WTC11 (cell line): ENCODE measurements at regions not wholly inside any gene's neighbourhood (a gene's known extent, or its start where the extent isn't known, plus 50 kb on each side); places are given as distances from the start of the nearest gene placed in this dataset.

Experiments used
- ATAC-seq: fragments of 200-7000 bp; cut with Tn5 transposase; 2 replicates; pipeline ENCODE4 v1.10.0; 2021; ENCODE audit warnings: mild to moderate bottlenecking, moderate library complexity
- CTCF ChIA-PET: fragments of 300-600 bp; sonication (Branson Sonifier 250); formaldehyde crosslinking; loops from one replicate; lab custom pipeline; 2021; ENCODE audit warnings: antibody characterized with exemption; lab: Charles Lee
- POLR2A ChIA-PET: fragments of 350-600 bp; sonication (Branson Sonifier 250); formaldehyde crosslinking; loops from one replicate; lab custom pipeline; 2021; ENCODE audit warnings: antibody characterized with exemption; lab: Charles Lee
- DNase-seq: peaks from one replicate; pipeline ENCODE4 v3.0.0; 2021; ENCODE audit warnings: low spot score
- H3K27ac Mint-ChIP-seq: 2 replicates; pipeline ENCODE4 v1.8.0; 2021; ENCODE audit warnings: mixed read lengths
- H3K27me3 Mint-ChIP-seq: 2 replicates; pipeline ENCODE4 v1.8.0; 2021; ENCODE audit warnings: low read depth, mild to moderate bottlenecking, moderate library complexity, mixed read lengths
- H3K36me3 Mint-ChIP-seq: 2 replicates; pipeline ENCODE4 v1.8.0; 2021; ENCODE audit warnings: mixed read lengths
- H3K4me1 Mint-ChIP-seq: 2 replicates; pipeline ENCODE4 v1.8.0; 2022; ENCODE audit warnings: mixed read lengths
- H3K4me3 Mint-ChIP-seq: 2 replicates; pipeline ENCODE4 v1.8.0; 2021; ENCODE audit warnings: mild to moderate bottlenecking, moderate library complexity, mixed read lengths
- H3K9me3 Mint-ChIP-seq: 2 replicates; pipeline ENCODE4 v1.8.0; 2021; ENCODE audit warnings: mixed read lengths
- ARID4B ChIP-seq: sonication (generic); formaldehyde crosslinking; IDR thresholded peaks from 2 replicates; pipeline ENCODE4 v1.8.0; 2023; ENCODE audit warnings: missing genetic modification reagents, mild to moderate bottlenecking, borderline replicate concordance
- CBFB ChIP-seq: sonication (generic); formaldehyde crosslinking; IDR thresholded peaks from 2 replicates; pipeline ENCODE4 v1.8.1; 2022; ENCODE audit warnings: mild to moderate bottlenecking, low read depth, missing genetic modification reagents
- CDX4 ChIP-seq: fragments of 250-450 bp; sonication (Bioruptor Pico); IDR thresholded peaks from 2 replicates; pipeline ENCODE4 v1.9.0; 2021; ENCODE audit warnings: moderate library complexity, mild to moderate bottlenecking, inconsistent platforms, borderline replicate concordance
- E2F5 ChIP-seq: sonication (generic); formaldehyde crosslinking; IDR thresholded peaks from 2 replicates; pipeline ENCODE4 v1.8.1; 2022; ENCODE audit warnings: mild to moderate bottlenecking, moderate library complexity, missing genetic modification reagents
- ERG ChIP-seq: fragments of 250-450 bp; sonication (Bioruptor Pico); IDR thresholded peaks from 2 replicates; pipeline ENCODE4 v1.8.0; 2021; ENCODE audit warnings: mild to moderate bottlenecking
- ESRRA ChIP-seq: sonication (generic); formaldehyde crosslinking; IDR thresholded peaks from 2 replicates; pipeline ENCODE4 v1.8.1; 2022; ENCODE audit warnings: mild to moderate bottlenecking, missing genetic modification reagents, borderline replicate concordance
- ETV6 ChIP-seq: sonication (generic); formaldehyde crosslinking; IDR thresholded peaks from 2 replicates; pipeline ENCODE4 v1.8.1; 2022; ENCODE audit warnings: mild to moderate bottlenecking, missing genetic modification reagents
- FOXJ3 ChIP-seq: sonication (generic); formaldehyde crosslinking; IDR thresholded peaks from 2 replicates; pipeline ENCODE4 v1.9.0; 2021; ENCODE audit warnings: missing genetic modification reagents, mild to moderate bottlenecking, borderline replicate concordance
- GRHL2 ChIP-seq: fragments of 250-450 bp; sonication (Bioruptor Pico); IDR thresholded peaks from 2 replicates; pipeline ENCODE4 v1.8.0; 2022; ENCODE audit warnings: mild to moderate bottlenecking, moderate library complexity; ENCODE audit not compliant: insufficient replicate concordance, severe bottlenecking
- GTF2I ChIP-seq: fragments of 250-450 bp; sonication (Bioruptor Pico); conservative IDR thresholded peaks from 2 replicates; pipeline ENCODE4 v1.4.0; 2021; ENCODE audit warnings: mild to moderate bottlenecking
- IRF2 ChIP-seq: sonication (generic); formaldehyde crosslinking; IDR thresholded peaks from 2 replicates; pipeline ENCODE4 v1.8.0; 2022; ENCODE audit warnings: low read depth, missing genetic modification reagents, borderline replicate concordance
- JUN ChIP-seq: sonication (generic); formaldehyde crosslinking; IDR thresholded peaks from 2 replicates; pipeline ENCODE4 v1.8.0; 2023; ENCODE audit warnings: mild to moderate bottlenecking, missing genetic modification reagents
- MLX ChIP-seq: sonication (generic); formaldehyde crosslinking; IDR thresholded peaks from 2 replicates; pipeline ENCODE4 v1.8.1; 2023; ENCODE audit warnings: mild to moderate bottlenecking, missing genetic modification reagents, moderate library complexity
- MXD4 ChIP-seq: fragments of 250-450 bp; sonication (Bioruptor Pico); IDR thresholded peaks from 2 replicates; pipeline ENCODE4 v1.8.0; 2021; ENCODE audit warnings: mild to moderate bottlenecking, moderate library complexity, borderline replicate concordance
- NFE2L1 ChIP-seq: sonication (generic); formaldehyde crosslinking; IDR thresholded peaks from 2 replicates; pipeline ENCODE4 v1.8.1; 2023; ENCODE audit warnings: missing genetic modification reagents
- NFYB ChIP-seq: sonication (generic); formaldehyde crosslinking; conservative IDR thresholded peaks from 2 replicates; pipeline ENCODE4 v1.8.0; 2022; ENCODE audit warnings: low read depth, missing genetic modification reagents
- RELA ChIP-seq: sonication (generic); formaldehyde crosslinking; IDR thresholded peaks from 2 replicates; pipeline ENCODE4 v1.8.1; 2022; ENCODE audit warnings: missing genetic modification reagents, mild to moderate bottlenecking, borderline replicate concordance
- SMAD3 ChIP-seq: sonication (generic); formaldehyde crosslinking; IDR thresholded peaks from 2 replicates; pipeline ENCODE4 v1.8.0; 2022; ENCODE audit warnings: missing genetic modification reagents, mild to moderate bottlenecking, borderline replicate concordance
- TCF7 ChIP-seq: sonication (generic); formaldehyde crosslinking; IDR thresholded peaks from 2 replicates; pipeline ENCODE4 v1.8.0; 2022; ENCODE audit warnings: mild to moderate bottlenecking, low read depth, missing genetic modification reagents, moderate library complexity
- TEAD4 ChIP-seq: sonication (generic); formaldehyde crosslinking; IDR thresholded peaks from 2 replicates; pipeline ENCODE4 v1.8.0; 2022; ENCODE audit warnings: mild to moderate bottlenecking, missing genetic modification reagents
- ZNF219 ChIP-seq: sonication (generic); formaldehyde crosslinking; IDR thresholded peaks from 2 replicates; pipeline ENCODE4 v1.8.0; 2023; ENCODE audit warnings: missing genetic modification reagents, mild to moderate bottlenecking, borderline replicate concordance
- ZNF416 ChIP-seq: fragments of 250-450 bp; sonication (Bioruptor Pico); IDR thresholded peaks from 2 replicates; pipeline ENCODE4 v1.9.0; 2021; ENCODE audit warnings: mild to moderate bottlenecking, inconsistent platforms
- ZNF425 ChIP-seq: fragments of 250-450 bp; sonication (Bioruptor Pico); conservative IDR thresholded peaks from 2 replicates; pipeline ENCODE4 v1.9.0; 2021; ENCODE audit warnings: mild to moderate bottlenecking

GRCh38 chr4:62162606-62163005 is 962.5 kb downstream of the ADGRL3 start (continued):
- no peak for TF ChIP-seq ZNF219 (CRISPR knock-in tag)

- ChIA-PET POLR2A (no interaction called here), CTCF (no interaction called here)
- no peaks in the 10 kb centered on the region for H3K27me3 Mint-ChIP-seq
- H3K36me3 Mint-ChIP-seq, result peaks cover 11% of the 10 kb centered on the region
- DNase-seq (no peak), ATAC-seq (no peak)
- no peak overlapping the region for H3K4me3 Mint-ChIP-seq
- H3K27ac Mint-ChIP-seq, result no peak overlapping the region
- H3K4me1 Mint-ChIP-seq, result peaks cover 11% of the 10 kb centered on the region
- no peak for TF ChIP-seq TEAD4 (CRISPR knock-in tag)
- TF ChIP-seq ERG (CRISPR knock-in tag), result no peak
- TF ChIP-seq JUN (CRISPR knock-in tag), result no peak
- no peak for TF ChIP-seq IRF2
- TF ChIP-seq FOXJ3 (CRISPR knock-in tag), result no peak
- no peak for TF ChIP-seq SMAD3 (CRISPR knock-in tag)
- TF ChIP-seq ARID4B (CRISPR knock-in tag), result no peak
- TF ChIP-seq GRHL2 (CRISPR knock-in tag), result no peak
- TF ChIP-seq ZNF425 (CRISPR knock-in tag), result no peak
- TF ChIP-seq CDX4, result no peak
- TF ChIP-seq TCF7 (CRISPR knock-in tag), result no peak
- H3K9me3 Mint-ChIP-seq, result peaks cover 33% of the 10 kb centered on the region
Measured at GRCh38 chr4:62161446-62161845, 961.3 kb downstream of the ADGRL3 start.

GRCh38 chr4:62159876-62160275 is 959.8 kb downstream of the ADGRL3 start:
- Mint-ChIP-seq H3K4me3 (no peak overlapping the region), H3K27me3 (no peaks in the 10 kb centered on the region), H3K27ac (no peak overlapping the region), H3K4me1 (peaks cover 6% of the 10 kb centered on the region), H3K9me3 (peaks cover 21% of the 10 kb centered on the region), H3K36me3 (peaks cover 3% of the 10 kb centered on the region)
- ChIA-PET CTCF (no interaction called here), POLR2A (no interaction called here)
- ATAC-seq (no peak), DNase-seq (no peak)
- no peak for TF ChIP-seq CBFB
- no peak for TF ChIP-seq MXD4 (CRISPR knock-in tag)
- no peak for TF ChIP-seq ETV6 (CRISPR knock-in tag)
- no peak for TF ChIP-seq GTF2I (CRISPR knock-in tag)
- TF ChIP-seq E2F5, result no peak
- TF ChIP-seq ESRRA (CRISPR knock-in tag), result no peak
- no peak for TF ChIP-seq NFE2L1
- no peak for TF ChIP-seq NFYB (CRISPR knock-in tag)
- TF ChIP-seq RELA (CRISPR knock-in tag), result no peak
- no peak for TF ChIP-seq ZNF416 (CRISPR knock-in tag)
- TF ChIP-seq MLX (CRISPR knock-in tag), result no peak
